ENCODE measurements at regions not wholly inside any gene's neighbourhood (a gene's known extent, or its start where the extent isn't known, plus 50 kb on each side); places are given as distances from the start of the nearest gene placed in this dataset.

DNA sequence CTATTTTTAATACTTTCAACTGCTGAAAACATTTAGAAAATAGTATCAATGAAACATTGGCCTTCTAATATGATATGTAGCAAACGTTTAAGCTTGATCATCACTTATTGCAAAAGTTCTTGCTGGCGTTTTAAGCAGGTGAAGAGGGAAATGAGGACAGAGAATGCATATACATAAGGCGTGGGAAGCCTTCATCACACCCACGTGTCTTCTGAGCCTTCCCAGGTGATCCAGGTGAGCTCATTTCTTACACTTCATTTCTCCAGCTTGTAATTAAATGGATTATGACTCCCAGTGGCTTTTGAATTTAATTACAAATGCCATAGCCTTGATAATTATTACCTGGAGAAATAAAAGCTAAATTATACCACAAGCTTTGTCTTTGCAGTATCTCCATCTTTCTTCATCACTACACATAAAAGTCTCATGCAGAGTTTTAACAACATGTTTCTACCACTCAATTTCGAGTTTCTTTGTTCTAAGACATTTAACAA, 1973.8 kb downstream of the MRPL39 start:
- Histone ChIP-seq H3K36me3 (no peaks in the 10 kb centered on the region), H3K4me1 (no peaks in the 10 kb centered on the region), H3K27me3 (no peaks in the 10 kb centered on the region), H3K27ac (no peak overlapping the region), H3K9me3 (no peaks in the 10 kb centered on the region), H3K4me3 (no peak overlapping the region)
- no peak for DNase-seq (ENCODE audit: extremely low spot score in 2 of 2)
- intact Hi-C loops (cut with DNase I) = no loop called here
- TF ChIP-seq POLR2A (IDR thresholded peaks at IDR 0.05) (no peak), POLR2AphosphoS5 (IDR thresholded peaks at IDR 0.05; ENCODE audit: insufficient read depth in 1 of 2, low read depth in 1 of 2) (no peak)
- TF ChIP-seq, protein P1, sequence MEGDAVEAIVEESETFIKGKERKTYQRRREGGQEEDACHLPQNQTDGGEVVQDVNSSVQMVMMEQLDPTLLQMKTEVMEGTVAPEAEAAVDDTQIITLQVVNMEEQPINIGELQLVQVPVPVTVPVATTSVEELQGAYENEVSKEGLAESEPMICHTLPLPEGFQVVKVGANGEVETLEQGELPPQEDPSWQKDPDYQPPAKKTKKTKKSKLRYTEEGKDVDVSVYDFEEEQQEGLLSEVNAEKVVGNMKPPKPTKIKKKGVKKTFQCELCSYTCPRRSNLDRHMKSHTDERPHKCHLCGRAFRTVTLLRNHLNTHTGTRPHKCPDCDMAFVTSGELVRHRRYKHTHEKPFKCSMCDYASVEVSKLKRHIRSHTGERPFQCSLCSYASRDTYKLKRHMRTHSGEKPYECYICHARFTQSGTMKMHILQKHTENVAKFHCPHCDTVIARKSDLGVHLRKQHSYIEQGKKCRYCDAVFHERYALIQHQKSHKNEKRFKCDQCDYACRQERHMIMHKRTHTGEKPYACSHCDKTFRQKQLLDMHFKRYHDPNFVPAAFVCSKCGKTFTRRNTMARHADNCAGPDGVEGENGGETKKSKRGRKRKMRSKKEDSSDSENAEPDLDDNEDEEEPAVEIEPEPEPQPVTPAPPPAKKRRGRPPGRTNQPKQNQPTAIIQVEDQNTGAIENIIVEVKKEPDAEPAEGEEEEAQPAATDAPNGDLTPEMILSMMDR (IDR thresholded peaks at IDR 0.05) = no peak

DNA sequence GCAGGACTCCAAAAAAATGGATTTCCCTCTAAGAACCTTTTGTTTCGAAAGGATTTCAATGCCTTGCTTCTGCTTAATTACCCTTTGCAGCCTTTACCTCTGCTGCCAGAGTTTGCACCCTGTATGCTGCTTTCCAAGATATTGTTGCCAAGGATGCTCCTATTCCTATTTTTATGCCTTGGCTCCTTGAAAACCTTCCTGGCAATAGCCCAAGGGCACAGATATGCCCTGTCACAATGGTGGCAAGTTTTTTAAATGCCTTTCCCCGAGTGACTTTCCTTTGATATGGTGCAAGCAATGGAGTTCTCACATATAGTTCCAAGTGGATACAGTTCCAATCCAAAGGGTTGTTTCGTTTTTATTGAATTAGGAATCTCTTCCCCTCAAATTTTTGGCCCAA, 1983.0 kb downstream of the MRPL39 start:
- Histone ChIP-seq H3K9me3 (no peaks in the 10 kb centered on the region), H3K36me3 (no peaks in the 10 kb centered on the region), H3K27ac (no peak overlapping the region), H3K4me1 (no peaks in the 10 kb centered on the region), H3K4me3 (no peak overlapping the region), H3K27me3 (no peaks in the 10 kb centered on the region)
- intact Hi-C loops (cut with DNase I) = no loop called here
- DNase-seq (ENCODE audit: extremely low spot score in 2 of 2) = no peak
- no peak for TF ChIP-seq POLR2A (IDR thresholded peaks at IDR 0.05)
- TF ChIP-seq POLR2AphosphoS5 (IDR thresholded peaks at IDR 0.05; ENCODE audit: insufficient read depth in 1 of 2, low read depth in 1 of 2) = no peak
- TF ChIP-seq, protein P1 (IDR thresholded peaks at IDR 0.05) = no peak

DNA sequence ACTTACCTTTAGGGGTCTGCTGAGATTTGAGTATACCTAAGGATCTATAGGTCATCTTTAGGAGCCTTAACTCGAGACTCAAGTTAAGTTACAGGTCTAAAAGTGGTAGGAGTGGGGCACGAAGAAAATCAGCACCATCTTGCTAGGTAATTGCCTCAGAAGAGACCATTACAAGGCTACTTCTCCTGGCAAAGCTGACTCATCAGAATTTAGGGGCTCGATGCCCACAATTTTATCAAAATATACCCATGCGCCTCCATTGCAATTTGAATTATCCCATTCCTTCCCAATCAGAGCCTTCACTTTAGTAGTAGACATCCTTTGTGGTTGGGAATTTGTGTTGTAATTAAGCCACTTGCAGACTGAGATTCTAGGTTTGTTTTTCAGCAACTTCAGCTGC, 1994.3 kb downstream of the MRPL39 start:
- Histone ChIP-seq H3K9me3 (no peaks in the 10 kb centered on the region), H3K36me3 (no peaks in the 10 kb centered on the region), H3K27me3 (no peaks in the 10 kb centered on the region), H3K4me1 (no peaks in the 10 kb centered on the region), H3K4me3 (no peak overlapping the region), H3K27ac (no peak overlapping the region)
- TF ChIP-seq POLR2AphosphoS5 (IDR thresholded peaks at IDR 0.05; ENCODE audit: insufficient read depth in 1 of 2, low read depth in 1 of 2) (no peak), POLR2A (IDR thresholded peaks at IDR 0.05) (no peak)
- TF ChIP-seq, protein P1 (IDR thresholded peaks at IDR 0.05) = no peak
- no peak for DNase-seq (ENCODE audit: extremely low spot score in 2 of 2)
- intact Hi-C loops (cut with DNase I) = no loop called here

DNA sequence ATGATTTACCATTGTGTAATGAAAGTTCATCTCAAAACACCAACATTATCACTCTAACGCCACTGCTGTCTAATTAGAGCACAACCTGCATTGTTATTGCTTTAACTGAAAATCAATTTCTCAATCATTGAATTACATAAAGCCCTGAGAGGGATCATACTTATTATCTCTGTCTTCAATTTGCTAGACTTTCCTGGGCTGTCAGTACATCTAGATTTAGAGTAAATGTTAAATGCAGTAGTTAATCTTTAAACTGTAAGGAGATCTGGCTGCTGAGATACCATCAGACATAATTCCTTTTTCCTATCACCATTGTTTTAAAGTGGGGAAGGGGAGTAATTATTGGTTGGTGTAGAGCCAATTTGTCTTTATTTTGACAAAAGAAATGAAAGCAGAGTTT, 1995.1 kb downstream of the MRPL39 start:
- intact Hi-C loops (cut with DNase I) = no loop called here
- H3K27ac ChIP-seq = no peak overlapping the region
- no peaks in the 10 kb centered on the region for H3K36me3 ChIP-seq
- no peaks in the 10 kb centered on the region for H3K27me3 ChIP-seq
- no peaks in the 10 kb centered on the region for H3K9me3 ChIP-seq
- no peak for DNase-seq (ENCODE audit: extremely low spot score in 2 of 2)
- H3K4me3 ChIP-seq = no peak overlapping the region
- TF ChIP-seq POLR2AphosphoS5 (IDR thresholded peaks at IDR 0.05; ENCODE audit: insufficient read depth in 1 of 2, low read depth in 1 of 2) (no peak), POLR2A (IDR thresholded peaks at IDR 0.05) (no peak)
- TF ChIP-seq, protein P1 (IDR thresholded peaks at IDR 0.05) = no peak
- H3K4me1 ChIP-seq = no peaks in the 10 kb centered on the region

DNA sequence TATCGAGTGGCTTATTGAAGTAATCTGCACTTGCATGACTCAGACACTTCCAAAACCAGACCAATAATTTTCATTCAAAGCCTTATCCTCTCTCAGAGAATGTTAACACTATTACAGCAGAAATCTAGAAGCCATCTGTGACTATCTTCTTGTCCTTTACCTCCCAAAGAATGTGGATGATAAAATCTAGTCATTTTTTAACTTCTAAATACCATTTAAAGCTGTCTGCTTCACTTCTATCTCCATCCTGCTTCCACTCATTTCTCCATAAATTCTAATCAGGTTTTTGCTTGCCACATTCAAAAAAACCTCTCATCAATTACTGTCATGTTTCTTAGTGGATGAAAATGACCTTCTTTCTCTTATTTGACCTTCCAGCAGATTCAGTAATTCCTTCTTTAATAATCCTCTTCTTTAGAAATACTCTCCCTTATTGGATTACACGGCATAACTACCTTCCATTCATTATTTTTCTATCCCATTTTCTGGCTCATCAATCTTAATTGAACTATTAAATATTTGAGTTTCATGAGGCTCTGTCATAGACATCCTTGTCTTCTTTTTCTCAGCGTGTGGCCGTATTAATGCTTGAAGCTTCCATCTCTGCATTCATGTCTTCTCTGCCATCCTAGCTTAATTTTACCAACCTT, 1999.4 kb downstream of the MRPL39 start:
- H3K27me3 ChIP-seq = no peaks in the 10 kb centered on the region
- DNase-seq (ENCODE audit: extremely low spot score in 2 of 2) = no peak
- no peaks in the 10 kb centered on the region for H3K9me3 ChIP-seq
- no peak overlapping the region for H3K4me3 ChIP-seq
- H3K4me1 ChIP-seq = no peaks in the 10 kb centered on the region
- TF ChIP-seq, protein P1 (IDR thresholded peaks at IDR 0.05) = no peak
- TF ChIP-seq POLR2A (IDR thresholded peaks at IDR 0.05) (no peak), POLR2AphosphoS5 (IDR thresholded peaks at IDR 0.05; ENCODE audit: insufficient read depth in 1 of 2, low read depth in 1 of 2) (no peak)
- intact Hi-C loops (cut with DNase I) = no loop called here
- no peak overlapping the region for H3K27ac ChIP-seq
- no peaks in the 10 kb centered on the region for H3K36me3 ChIP-seq

All from vagina (tissue), 2 donors.